ENCODE measurements at regions not wholly inside any gene's neighbourhood (a gene's known extent, or its start where the extent isn't known, plus 50 kb on each side); places are given as distances from the start of the nearest gene placed in this dataset.

- Histone ChIP-seq H3K4me1 (ENCODE audit: insufficient read depth, low read length) (peaks cover 40% of the 10 kb centered on the region), H3K4me3 (ENCODE audit: low read length) (no peak overlapping the region), H3K27me3 (ENCODE audit: insufficient read depth, low read length) (no peaks in the 10 kb centered on the region), H3K9me3 (ENCODE audit: low read length) (no peaks in the 10 kb centered on the region), H2AFZ (ENCODE audit: low read depth, low read length) (no peak overlapping the region), H3K36me3 (ENCODE audit: insufficient read depth, low read length) (no peaks in the 10 kb centered on the region)
These were observed 251.1 kb upstream of the RMST start for GRCh38 chr12:97211416-97211930.

DNA sequence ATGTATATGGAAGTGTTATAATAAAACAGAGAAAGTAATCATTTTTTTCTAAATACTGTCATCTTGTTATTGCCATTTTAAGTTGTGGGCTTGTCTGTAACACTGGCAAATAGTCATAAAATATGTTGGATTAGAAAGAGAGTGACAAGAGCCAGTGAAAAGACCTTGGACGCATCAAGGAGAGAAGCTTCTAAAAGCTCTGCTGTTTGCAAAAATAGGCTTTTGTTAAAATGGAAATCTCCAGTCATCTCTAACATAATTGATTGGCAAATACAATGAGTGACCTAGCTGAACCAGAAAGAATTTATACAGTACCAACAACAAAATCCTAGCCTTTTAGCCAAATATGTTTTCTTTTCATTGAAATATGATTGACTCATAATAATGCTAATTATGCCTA is 245.8 kb upstream of the RMST start:
- Histone ChIP-seq H3K4me3 (ENCODE audit: low read length) (no peak overlapping the region), H3K9me3 (ENCODE audit: low read length) (no peaks in the 10 kb centered on the region), H3K27me3 (ENCODE audit: insufficient read depth, low read length) (no peaks in the 10 kb centered on the region), H2AFZ (ENCODE audit: low read depth, low read length) (no peak overlapping the region), H3K36me3 (ENCODE audit: insufficient read depth, low read length) (no peaks in the 10 kb centered on the region), H3K4me1 (ENCODE audit: insufficient read depth, low read length) (peaks cover 40% of the 10 kb centered on the region)

DNA sequence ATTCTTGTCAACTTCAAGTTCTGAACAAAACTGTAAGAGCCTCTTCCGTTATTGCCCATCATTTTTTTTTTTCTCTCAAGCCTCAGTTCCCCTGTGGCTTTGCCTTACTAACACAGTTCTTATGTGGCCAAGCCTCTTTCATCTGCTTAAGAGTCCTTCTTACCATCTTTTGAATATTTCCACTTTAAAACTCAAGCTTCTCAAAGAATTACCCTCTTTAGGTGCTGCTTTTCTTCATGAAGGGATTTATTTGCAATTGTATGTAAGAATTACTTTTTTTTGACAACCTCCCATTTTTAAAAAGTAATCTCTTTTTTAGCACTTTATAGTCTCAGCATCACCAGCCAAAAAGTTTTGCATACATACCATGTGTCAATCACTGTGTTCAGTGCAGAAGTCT is 240.2 kb upstream of the RMST start:
- Histone ChIP-seq H3K9me3 (ENCODE audit: low read length) (no peaks in the 10 kb centered on the region), H2AFZ (ENCODE audit: low read depth, low read length) (no peak overlapping the region), H3K4me3 (ENCODE audit: low read length) (no peak overlapping the region), H3K36me3 (ENCODE audit: insufficient read depth, low read length) (no peaks in the 10 kb centered on the region), H3K4me1 (ENCODE audit: insufficient read depth, low read length) (peaks cover 9% of the 10 kb centered on the region), H3K27me3 (ENCODE audit: insufficient read depth, low read length) (no peaks in the 10 kb centered on the region)

GRCh38 chr12:97223419-97223818 is 239.2 kb upstream of the RMST start:
- no peak overlapping the region for H3K4me3 ChIP-seq (ENCODE audit: low read length)
- no peaks in the 10 kb centered on the region for H3K9me3 ChIP-seq (ENCODE audit: low read length)
- no peak overlapping the region for H2AFZ ChIP-seq (ENCODE audit: low read depth, low read length)
- no peaks in the 10 kb centered on the region for H3K4me1 ChIP-seq (ENCODE audit: insufficient read depth, low read length)
- no peaks in the 10 kb centered on the region for H3K27me3 ChIP-seq (ENCODE audit: insufficient read depth, low read length)
- H3K36me3 ChIP-seq (ENCODE audit: insufficient read depth, low read length) = no peaks in the 10 kb centered on the region

GRCh38 chr12:97229004-97229403 is 233.6 kb upstream of the RMST start:
- peaks cover 2% of the 10 kb centered on the region for H3K9me3 ChIP-seq (ENCODE audit: low read length)
- no peaks in the 10 kb centered on the region for H3K36me3 ChIP-seq (ENCODE audit: insufficient read depth, low read length)
- no peak overlapping the region for H3K4me3 ChIP-seq (ENCODE audit: low read length)
- no peak overlapping the region for H2AFZ ChIP-seq (ENCODE audit: low read depth, low read length)
- no peaks in the 10 kb centered on the region for H3K4me1 ChIP-seq (ENCODE audit: insufficient read depth, low read length)
- H3K27me3 ChIP-seq (ENCODE audit: insufficient read depth, low read length) = no peaks in the 10 kb centered on the region

GRCh38 chr12:97235102-97235501 is 227.5 kb upstream of the RMST start:
- Histone ChIP-seq H3K27me3 (ENCODE audit: insufficient read depth, low read length) (no peaks in the 10 kb centered on the region), H2AFZ (ENCODE audit: low read depth, low read length) (no peak overlapping the region), H3K4me1 (ENCODE audit: insufficient read depth, low read length) (peaks cover 8% of the 10 kb centered on the region), H3K36me3 (ENCODE audit: insufficient read depth, low read length) (no peaks in the 10 kb centered on the region), H3K9me3 (ENCODE audit: low read length) (peaks cover 4% of the 10 kb centered on the region), H3K4me3 (ENCODE audit: low read length) (no peak overlapping the region)

GRCh38 chr12:97246368-97246767 is 216.2 kb upstream of the RMST start:
- no peak overlapping the region for H2AFZ ChIP-seq (ENCODE audit: low read depth, low read length)
- no peaks in the 10 kb centered on the region for H3K36me3 ChIP-seq (ENCODE audit: insufficient read depth, low read length)
- H3K4me1 ChIP-seq (ENCODE audit: insufficient read depth, low read length) = peaks cover 38% of the 10 kb centered on the region
- H3K4me3 ChIP-seq (ENCODE audit: low read length) = no peak overlapping the region
- no peaks in the 10 kb centered on the region for H3K27me3 ChIP-seq (ENCODE audit: insufficient read depth, low read length)
- H3K9me3 ChIP-seq (ENCODE audit: low read length) = no peaks in the 10 kb centered on the region

- Histone ChIP-seq H3K4me3 (ENCODE audit: low read length) (no peak overlapping the region), H3K4me1 (ENCODE audit: insufficient read depth, low read length) (peaks cover 54% of the 10 kb centered on the region)
These were observed 212.1 kb upstream of the RMST start for GRCh38 chr12:97250483-97250882.

GRCh38 chr12:97257726-97258125 is 204.9 kb upstream of the RMST start:
- Histone ChIP-seq H3K4me3 (ENCODE audit: low read length) (no peak overlapping the region), H3K27me3 (ENCODE audit: insufficient read depth, low read length) (no peaks in the 10 kb centered on the region), H3K36me3 (ENCODE audit: insufficient read depth, low read length) (no peaks in the 10 kb centered on the region), H2AFZ (ENCODE audit: low read depth, low read length) (no peak overlapping the region), H3K9me3 (ENCODE audit: low read length) (no peaks in the 10 kb centered on the region), H3K4me1 (ENCODE audit: insufficient read depth, low read length) (peaks cover 30% of the 10 kb centered on the region)

More at GRCh38 chr12:97250483-97250882, 212.1 kb upstream of the RMST start:
- Histone ChIP-seq H3K9me3 (ENCODE audit: low read length) (no peaks in the 10 kb centered on the region), H2AFZ (ENCODE audit: low read depth, low read length) (no peak overlapping the region), H3K36me3 (ENCODE audit: insufficient read depth, low read length) (no peaks in the 10 kb centered on the region), H3K27me3 (ENCODE audit: insufficient read depth, low read length) (no peaks in the 10 kb centered on the region)

DNA sequence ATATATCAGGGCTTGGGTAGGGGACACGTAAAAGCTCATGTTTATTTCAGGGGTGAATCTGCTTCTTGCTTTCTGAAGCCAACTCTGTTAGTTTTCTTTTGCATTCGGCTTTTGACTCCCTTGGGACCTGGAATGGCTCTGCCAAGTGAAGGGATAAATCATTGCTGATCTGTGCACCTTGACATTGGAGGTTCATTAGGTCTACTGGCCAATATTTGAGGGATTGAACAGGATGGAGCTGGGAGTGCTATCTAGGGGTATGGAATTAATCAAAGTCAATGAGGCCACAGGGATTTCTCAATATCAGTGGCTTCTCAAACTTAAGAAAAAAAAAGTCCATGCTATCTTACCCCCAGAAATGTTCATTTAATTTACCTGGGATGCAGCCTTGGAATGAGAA is 203.5 kb upstream of the RMST start:
- H3K36me3 ChIP-seq (ENCODE audit: insufficient read depth, low read length) = no peaks in the 10 kb centered on the region
- no peak overlapping the region for H3K4me3 ChIP-seq (ENCODE audit: low read length)
- peaks cover 4% of the 10 kb centered on the region for H3K9me3 ChIP-seq (ENCODE audit: low read length)
- peaks cover 16% of the 10 kb centered on the region for H3K4me1 ChIP-seq (ENCODE audit: insufficient read depth, low read length)
- H3K27me3 ChIP-seq (ENCODE audit: insufficient read depth, low read length) = no peaks in the 10 kb centered on the region
- H2AFZ ChIP-seq (ENCODE audit: low read depth, low read length) = no peak overlapping the region

DNA sequence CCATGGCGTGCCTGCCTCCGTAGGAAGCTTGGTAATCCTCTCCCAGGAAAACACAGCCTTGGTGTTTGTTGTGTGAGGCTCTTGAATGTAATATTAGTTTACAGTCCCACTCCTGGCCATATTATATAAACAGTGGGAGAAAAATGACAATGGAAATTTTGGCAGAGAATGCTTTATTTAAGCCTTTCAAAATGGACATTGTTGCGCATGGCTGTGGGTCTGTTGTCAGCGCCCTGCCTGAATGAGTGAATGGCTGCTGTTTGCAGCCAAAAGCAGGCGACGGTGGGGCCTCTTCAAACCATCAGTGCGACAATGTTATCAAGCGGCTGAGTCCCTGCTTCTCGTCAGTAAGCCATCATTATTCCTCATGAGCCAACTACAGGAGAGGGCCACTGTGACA is 201.8 kb upstream of the RMST start:
- Histone ChIP-seq H3K36me3 (ENCODE audit: insufficient read depth, low read length) (no peaks in the 10 kb centered on the region), H3K4me1 (ENCODE audit: insufficient read depth, low read length) (peaks cover 5% of the 10 kb centered on the region), H2AFZ (ENCODE audit: low read depth, low read length) (no peak overlapping the region), H3K9me3 (ENCODE audit: low read length) (peaks cover 4% of the 10 kb centered on the region), H3K4me3 (ENCODE audit: low read length) (no peak overlapping the region), H3K27me3 (ENCODE audit: insufficient read depth, low read length) (no peaks in the 10 kb centered on the region)

GRCh38 chr12:97267166-97267565 is 195.4 kb upstream of the RMST start:
- Histone ChIP-seq H2AFZ (ENCODE audit: low read depth, low read length) (no peak overlapping the region), H3K4me3 (ENCODE audit: low read length) (no peak overlapping the region), H3K9me3 (ENCODE audit: low read length) (peaks cover 4% of the 10 kb centered on the region), H3K27me3 (ENCODE audit: insufficient read depth, low read length) (no peaks in the 10 kb centered on the region), H3K4me1 (ENCODE audit: insufficient read depth, low read length) (peaks cover under 1% of the 10 kb centered on the region), H3K36me3 (ENCODE audit: insufficient read depth, low read length) (no peaks in the 10 kb centered on the region)

- H3K4me1 ChIP-seq (ENCODE audit: insufficient read depth, low read length) = peaks cover 5% of the 10 kb centered on the region
- H3K9me3 ChIP-seq (ENCODE audit: low read length) = peaks cover 4% of the 10 kb centered on the region
- H2AFZ ChIP-seq (ENCODE audit: low read depth, low read length) = no peak overlapping the region
- no peaks in the 10 kb centered on the region for H3K27me3 ChIP-seq (ENCODE audit: insufficient read depth, low read length)
- no peak overlapping the region for H3K4me3 ChIP-seq (ENCODE audit: low read length)
- H3K36me3 ChIP-seq (ENCODE audit: insufficient read depth, low read length) = no peaks in the 10 kb centered on the region
These were observed 194.9 kb upstream of the RMST start for GRCh38 chr12:97267594-97268202.

DNA sequence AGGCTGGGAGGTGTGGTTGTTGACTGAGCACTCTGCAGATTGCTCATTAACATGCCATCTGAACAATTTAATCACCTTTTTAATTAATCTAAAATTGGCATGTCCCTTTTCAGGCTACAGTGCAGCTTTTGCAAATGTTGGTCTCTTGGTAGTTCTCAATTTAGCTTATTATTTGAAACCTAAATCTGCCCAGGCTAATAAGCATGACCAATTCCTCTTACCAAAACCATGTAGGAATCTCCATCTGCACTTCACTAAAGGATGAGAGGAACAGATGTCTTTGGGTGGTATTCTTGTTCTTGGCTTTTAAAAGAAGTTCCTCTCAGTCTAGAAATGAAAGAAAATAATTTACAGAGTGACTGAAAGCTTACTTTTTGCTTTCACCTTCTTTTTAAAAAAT is 190.1 kb upstream of the RMST start:
- H3K4me1 ChIP-seq (ENCODE audit: insufficient read depth, low read length) = peaks cover 49% of the 10 kb centered on the region
- no peaks in the 10 kb centered on the region for H3K27me3 ChIP-seq (ENCODE audit: insufficient read depth, low read length)
- no peaks in the 10 kb centered on the region for H3K9me3 ChIP-seq (ENCODE audit: low read length)
- no peak overlapping the region for H3K4me3 ChIP-seq (ENCODE audit: low read length)
- no peaks in the 10 kb centered on the region for H3K36me3 ChIP-seq (ENCODE audit: insufficient read depth, low read length)
- H2AFZ ChIP-seq (ENCODE audit: low read depth, low read length) = no peak overlapping the region
